GM18870 (cell line): ENCODE measurements at regions not wholly inside any gene's neighbourhood (a gene's known extent, or its start where the extent isn't known, plus 50 kb on each side); places are given as distances from the start of the nearest gene placed in this dataset.

Source experiments
- ATAC-seq: cut with Tn5 transposase; IDR thresholded peaks from one replicate; pipeline ENCODE4 v1.9.1; 2021; ENCODE audit warnings: moderate library complexity; ENCODE audit not compliant: unreplicated experiment

DNA sequence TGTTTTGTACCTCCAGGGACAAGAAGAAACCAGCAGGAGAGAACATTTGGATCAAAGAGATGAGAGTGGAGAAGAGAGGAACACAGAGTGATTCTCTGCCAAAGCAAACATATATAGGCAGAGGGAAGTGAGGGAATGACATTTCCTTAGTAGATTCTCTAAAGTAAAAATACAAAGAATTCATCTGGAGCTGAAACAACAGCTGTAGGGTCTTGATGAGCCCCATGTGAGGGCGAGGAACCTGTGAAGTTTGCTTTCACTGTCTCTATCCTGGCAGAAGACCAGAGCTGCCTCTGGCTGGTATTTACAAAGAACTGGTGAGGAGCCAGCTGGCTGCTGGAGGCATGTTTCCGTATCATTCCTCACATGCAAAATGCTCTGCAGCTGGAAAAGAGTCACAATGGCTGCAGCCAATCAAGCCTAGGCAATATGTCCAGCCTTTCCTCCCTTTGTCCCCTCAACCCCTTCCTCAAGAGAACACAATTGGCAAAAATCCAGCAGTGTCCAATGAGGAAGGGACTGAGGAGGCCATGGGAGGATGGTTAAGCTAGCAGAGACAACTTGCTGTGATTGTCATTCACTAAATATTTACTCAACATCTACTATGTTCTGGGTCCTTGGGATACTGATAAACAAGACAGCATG is 122.5 kb downstream of the PHLDA1 start:
- no peak for ATAC-seq

- no peak for ATAC-seq
Measured at GRCh38 chr12:75905922-75906321, 125.7 kb downstream of the PHLDA1 start.

DNA sequence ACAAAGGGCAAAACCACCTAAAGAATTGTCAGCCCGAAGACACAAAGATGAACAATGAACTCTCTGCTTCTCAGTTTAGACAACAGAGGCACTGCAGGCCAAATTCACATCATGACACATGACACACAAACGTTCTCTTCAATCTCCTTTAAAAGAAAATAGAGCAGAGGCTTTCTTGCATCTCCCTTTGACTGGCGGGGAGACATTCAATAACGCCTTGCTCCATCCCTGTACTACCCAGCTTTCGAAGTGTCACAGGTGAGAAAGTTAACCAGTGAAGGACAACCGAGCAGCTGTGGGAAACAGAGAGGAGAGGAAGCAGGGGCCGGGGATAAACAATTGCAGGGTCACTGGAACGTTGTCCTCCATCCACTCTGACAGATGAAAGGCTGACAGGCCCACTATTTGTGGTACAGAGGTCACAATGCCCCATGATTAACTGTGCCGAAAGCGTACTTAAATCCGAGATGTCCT is 130.8 kb downstream of the PHLDA1 start:
- ATAC-seq = no peak

DNA sequence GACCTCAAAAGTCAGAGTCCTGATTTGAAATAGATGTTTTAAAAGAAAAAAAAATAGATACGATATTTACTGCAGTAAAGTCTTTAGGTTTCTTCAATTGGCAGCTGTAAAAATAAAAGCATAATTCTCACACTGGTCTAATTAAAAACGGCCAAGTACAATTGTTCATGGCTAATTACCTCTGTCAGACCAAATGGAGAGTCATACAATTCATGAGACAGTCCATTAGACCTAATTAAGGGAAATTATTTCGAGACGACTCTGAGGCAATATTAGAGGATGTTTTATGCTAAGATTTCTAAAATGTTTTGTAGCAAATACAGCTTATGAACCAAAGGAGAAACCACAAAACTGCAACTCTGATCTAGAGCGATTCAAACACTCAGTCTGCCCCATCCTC is 131.3 kb downstream of the PHLDA1 start:
- ATAC-seq = no peak

GRCh38 chr12:75894965-75895754 is 136.4 kb downstream of the PHLDA1 start:
- ATAC-seq = no peak

DNA sequence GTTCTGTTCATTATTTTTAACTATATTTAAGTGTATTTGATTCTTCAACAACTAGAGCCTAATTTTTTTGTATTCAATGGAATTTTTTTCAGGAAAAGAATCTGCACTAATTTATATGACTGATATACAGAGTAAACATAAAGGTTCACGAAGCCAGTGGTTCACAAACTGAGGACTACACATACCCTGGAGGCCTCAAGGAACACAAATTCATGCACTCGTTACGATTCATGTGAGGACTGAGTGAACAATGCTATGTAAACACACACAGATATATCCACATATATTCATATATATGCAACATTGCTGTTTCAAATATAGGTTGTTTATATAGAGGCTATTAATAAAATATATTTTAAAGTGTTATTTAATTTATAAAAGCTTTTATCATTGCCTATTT is 137.8 kb downstream of the PHLDA1 start:
- ATAC-seq = no peak

- ATAC-seq = no peak
Measured at GRCh38 chr12:75892731-75893408, 138.7 kb downstream of the PHLDA1 start.

GRCh38 chr12:75891072-75891471 is 140.5 kb downstream of the PHLDA1 start:
- ATAC-seq = no peak

- ATAC-seq = no peak
Measured at GRCh38 chr12:75890660-75891059, 140.9 kb downstream of the PHLDA1 start.

DNA sequence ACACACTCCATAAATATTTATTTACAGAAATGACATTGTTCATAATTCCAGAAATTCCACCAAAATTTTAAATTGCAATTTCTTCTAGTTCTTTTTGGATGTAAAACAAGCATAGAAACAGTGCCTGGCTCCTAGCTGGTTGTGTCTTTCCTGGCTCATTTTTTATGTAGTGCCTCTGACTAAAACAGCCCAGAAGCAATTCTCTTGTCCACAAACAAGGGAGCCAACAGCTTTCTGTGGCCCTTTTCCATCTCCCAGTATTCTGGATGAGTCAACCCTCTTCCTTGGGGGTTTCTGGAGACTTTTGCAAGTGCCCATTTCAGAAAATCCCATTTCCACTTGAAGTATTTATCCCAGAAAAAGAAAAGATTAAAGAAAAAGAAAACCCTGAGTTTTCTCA is 141.4 kb downstream of the PHLDA1 start:
- ATAC-seq = no peak

- ATAC-seq = no peak
Measured at GRCh38 chr12:75888874-75889613, 142.5 kb downstream of the PHLDA1 start.

- ATAC-seq = no peak
Measured at GRCh38 chr12:75888399-75888798, 143.2 kb downstream of the PHLDA1 start.

DNA sequence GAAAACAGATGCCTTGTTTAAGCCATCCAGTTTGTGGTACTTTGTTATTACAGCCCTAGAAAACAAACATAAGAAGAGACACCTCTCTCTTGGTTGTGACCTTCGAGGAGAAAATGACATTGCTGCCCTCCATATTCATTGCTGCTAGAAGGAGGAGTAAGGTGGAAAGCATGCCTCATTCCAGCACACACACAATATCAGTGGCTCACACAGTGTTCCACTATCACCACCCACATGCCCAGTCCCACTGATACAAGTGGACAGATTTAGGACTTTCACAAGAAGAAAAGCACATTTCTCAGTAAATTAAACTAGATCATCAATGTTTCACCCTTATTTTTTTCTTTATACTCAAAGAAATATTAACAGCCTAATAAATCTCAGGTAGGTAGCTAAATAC is 143.6 kb downstream of the PHLDA1 start:
- ATAC-seq = no peak

DNA sequence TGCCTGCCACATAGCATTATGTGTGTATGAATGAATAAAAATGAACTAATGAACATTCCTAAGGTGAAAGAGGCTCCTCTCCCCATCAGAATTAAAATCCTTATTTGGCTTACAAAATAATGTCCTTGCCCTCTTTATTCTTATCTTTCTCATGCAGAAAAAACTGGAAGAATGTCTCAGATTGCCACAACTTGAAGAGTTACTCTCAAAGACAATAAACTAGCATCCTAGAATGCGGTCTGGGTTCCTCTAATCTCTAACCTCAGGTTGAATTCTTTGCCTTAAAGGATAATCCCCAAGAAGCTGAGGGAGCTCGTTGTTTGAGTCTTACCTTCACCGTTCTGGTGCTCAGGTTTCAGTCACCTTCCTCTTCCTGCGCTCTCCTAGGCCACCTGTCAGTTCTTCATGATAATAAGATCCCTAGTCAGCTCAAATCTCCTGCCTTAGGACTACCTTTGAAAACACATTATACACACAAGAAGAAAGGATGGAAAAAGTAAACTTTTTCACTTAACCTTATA is 147.1 kb downstream of the PHLDA1 start:
- ATAC-seq = no peak

GRCh38 chr12:75883241-75883640 is 148.3 kb downstream of the PHLDA1 start:
- no peak for ATAC-seq

DNA sequence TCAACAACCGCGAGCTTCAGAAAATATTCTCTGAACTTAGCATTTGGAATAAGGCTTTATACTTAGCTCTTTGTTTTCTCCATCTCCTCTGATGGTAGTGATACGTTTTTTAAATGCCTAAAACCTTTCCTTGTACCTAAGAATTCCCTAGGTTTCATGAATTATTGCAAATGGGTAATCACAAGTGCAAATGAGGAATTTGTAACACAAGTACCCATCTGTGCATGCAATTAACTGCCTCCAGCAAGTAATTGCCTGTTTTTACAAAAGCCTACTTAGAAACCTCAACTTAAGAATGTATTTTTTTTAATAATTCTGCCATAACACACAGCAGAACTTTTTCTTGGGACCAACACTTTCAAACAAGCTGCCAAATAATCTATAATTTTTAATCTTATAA is 149.2 kb downstream of the PHLDA1 start:
- ATAC-seq = no peak

- no peak for ATAC-seq
Measured at GRCh38 chr12:75881920-75882319, 149.7 kb downstream of the PHLDA1 start.

DNA sequence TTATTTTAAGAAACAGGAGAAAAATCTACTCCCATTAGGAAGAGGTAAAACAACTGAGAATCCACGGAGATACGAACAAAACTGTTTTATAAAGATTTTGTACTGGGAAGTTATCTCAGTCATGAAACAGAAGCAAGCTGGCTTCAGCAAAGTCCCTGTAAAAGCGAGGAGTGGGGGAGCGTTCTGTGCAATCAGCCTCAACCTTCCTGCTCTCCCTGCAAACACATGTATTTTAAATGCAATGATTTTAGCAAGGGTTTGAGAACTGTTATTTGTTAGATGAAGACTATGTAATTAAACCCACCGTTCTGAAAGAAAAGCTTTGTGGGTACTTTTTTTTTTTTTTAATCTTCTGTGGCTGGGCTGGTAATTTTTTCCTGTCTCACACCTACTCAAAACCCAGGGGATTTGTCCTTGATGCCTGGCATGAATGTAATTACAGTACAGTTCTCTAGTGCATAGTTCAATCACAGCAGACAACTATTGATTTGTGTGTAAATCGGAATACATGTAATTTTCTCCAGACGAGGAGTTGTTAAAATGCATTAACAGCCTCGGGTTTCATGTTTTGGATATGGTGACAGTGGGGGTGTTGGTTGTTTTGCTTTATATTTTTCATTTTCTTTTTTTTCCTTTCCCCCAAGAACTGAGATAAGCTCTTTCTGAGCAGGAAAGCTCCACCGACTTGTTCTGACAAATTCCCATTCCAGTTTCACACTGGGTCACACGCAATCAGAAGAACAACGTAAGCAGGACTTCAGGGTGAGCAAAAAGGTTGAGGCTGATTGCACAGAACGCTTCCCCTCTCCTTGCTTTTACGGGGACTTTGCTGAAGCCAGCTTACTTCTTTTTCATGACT is 153.6 kb downstream of the PHLDA1 start:
- ATAC-seq = no peak

DNA sequence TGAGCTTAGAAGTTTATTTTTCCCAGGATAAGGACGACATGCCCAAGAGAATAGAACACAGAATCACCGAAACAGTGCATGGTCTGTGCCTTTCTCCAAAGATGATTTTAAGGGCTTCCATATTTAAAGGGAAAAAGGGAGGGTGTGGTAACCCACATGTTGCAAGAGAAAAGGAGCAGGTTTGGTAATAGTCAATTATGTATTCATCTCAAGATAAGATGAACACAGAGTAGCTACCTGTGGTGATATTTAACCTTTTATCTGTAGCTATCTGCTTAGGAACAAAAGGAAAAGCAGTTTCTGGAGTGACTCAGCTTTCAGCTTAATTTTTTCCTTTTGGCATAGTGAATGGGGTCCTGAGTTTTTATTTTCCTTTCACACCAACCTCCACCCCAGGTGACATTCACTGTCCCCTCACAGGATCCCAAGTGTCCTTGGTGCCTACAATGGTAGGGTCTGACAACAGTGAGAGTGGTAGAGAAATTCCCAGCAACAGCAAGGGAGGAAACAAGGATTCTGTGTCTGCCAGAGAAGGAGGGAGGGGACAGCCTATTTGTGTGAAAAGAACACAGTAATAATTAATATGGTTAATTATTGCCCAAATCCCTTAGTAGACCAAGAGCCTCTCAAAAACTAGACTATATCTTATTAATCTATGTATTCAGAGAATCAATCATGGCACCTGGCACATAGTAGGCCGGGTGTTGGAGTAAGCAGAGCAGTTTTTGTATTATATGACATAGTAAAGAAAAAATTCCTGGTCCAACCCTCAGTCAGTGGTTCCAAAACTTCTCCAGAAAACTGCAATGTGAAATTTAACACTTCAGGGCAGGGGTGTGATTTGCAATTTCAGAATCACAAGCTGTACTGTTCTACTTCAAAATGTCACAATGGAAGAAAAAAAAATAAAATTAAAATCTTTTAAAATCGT is 154.5 kb downstream of the PHLDA1 start:
- no peak for ATAC-seq
